Ovary (tissue), 7 donors: ENCODE measurements at regions not wholly inside any gene's neighbourhood (a gene's known extent, or its start where the extent isn't known, plus 50 kb on each side); places are given as distances from the start of the nearest gene placed in this dataset.

Experiments
- DNase-seq, 5 donors: peaks; one replicate each; pipeline ENCODE4 v3.0.0-alpha.2; 2019 to 2020
- H3K27ac ChIP-seq, 2 donors: fragments of 200-600 bp; one replicate each; pipeline versions ENCODE4 v1.5.1 to v1.8.0; 2019 to 2022
- H3K27me3 ChIP-seq: fragments of 200-600 bp; one replicate; pipeline ENCODE4 v1.8.0; 2022
- H3K36me3 ChIP-seq: fragments of 200-600 bp; sonication (generic); one replicate; pipeline ENCODE4 v1.5.1; 2019
- H3K4me1 ChIP-seq: one replicate; pipeline ENCODE4 v1.8.1; 2013; ENCODE audit warnings: mild to moderate bottlenecking, moderate library complexity; ENCODE audit not compliant: insufficient read depth
- H3K4me3 ChIP-seq: fragments of 200-600 bp; sonication (generic); one replicate; pipeline ENCODE4 v1.5.1; 2017
- H3K9me3 ChIP-seq, 2 donors: fragments of 200-600 bp in 1 of 2; sonication (generic) in 1 of 2; one replicate each; pipeline versions ENCODE4 v1.5.1 to v1.8.1; 2013 to 2019; ENCODE audit warnings: mild to moderate bottlenecking in 1 of 2, moderate library complexity in 1 of 2
- CTCF ChIP-seq, 3 donors: fragments of 450-650 bp in 2 of 3; fragments of 200-600 bp in 1 of 3; IDR thresholded peaks; one replicate each; pipeline versions ENCODE4 v1.5.1 to v1.8.0; 2016 to 2022; ENCODE audit warnings: antibody characterized with exemption in 3 of 3, mild to moderate bottlenecking in 1 of 3
- EP300 ChIP-seq: sonication (generic); formaldehyde crosslinking; IDR thresholded peaks from one replicate; pipeline ENCODE4 v1.6.1; 2017; ENCODE audit warnings: antibody characterized with exemption
- POLR2A ChIP-seq: fragments of 450-650 bp; IDR thresholded peaks from one replicate; pipeline ENCODE4 v1.6.1; 2017; ENCODE audit warnings: antibody characterized with exemption, mild to moderate bottlenecking, moderate library complexity
- WGBS, 3 donors: extraction: QIAGEN DNeasy Blood & Tissue Kit in 1 of 3; methylation state at CpG; one replicate each; pipeline versions ENCODE4 v1.1.5 to v1.1.7; 2013 to 2017; 5-methylcytosine and 5-hydroxymethylcytosine counted together
- intact Hi-C, 4 donors: fragments of 100-400 bp; cut with DNase I; formaldehyde crosslinking; loops; one replicate each; pipeline versions ENCODE4 v1.11.0 to v1.15.1; 2022 to 2023
- donor health status: DM: no; HTN: no; CAD: no; lungs with moderate emphysema.
- donor health status: DM: no; HTN: no; CAD: no.
- donor health status: Bipolar disorder and iron deficiency.
- donor health status: DM: no; HTN: no; CAD: no.
- donor health status: DM: yes; HTN: yes; CAD: no.

GRCh38 chr1:199704231-199704630, 323.3 kb upstream of the NR5A2 start:
- H3K27me3 ChIP-seq: no peaks in the 10 kb centered on the region
- H3K4me1 ChIP-seq: no peaks in the 10 kb centered on the region
- no peaks in the 10 kb centered on the region for H3K9me3 ChIP-seq
- H3K36me3 ChIP-seq: no peaks in the 10 kb centered on the region
- no peak overlapping the region for H3K4me3 ChIP-seq
- intact Hi-C loops: no loop called here
- no peak overlapping the region for H3K27ac ChIP-seq
- TF ChIP-seq POLR2A: no peak
- DNase-seq: no peak

- intact Hi-C loops: no loop called here
- no peak for DNase-seq
- no peaks in the 10 kb centered on the region for H3K4me1 ChIP-seq
- H3K4me3 ChIP-seq: no peak overlapping the region
- no peaks in the 10 kb centered on the region for H3K27me3 ChIP-seq
- H3K9me3 ChIP-seq: no peaks in the 10 kb centered on the region
- no peak overlapping the region for H3K27ac ChIP-seq
- no peaks in the 10 kb centered on the region for H3K36me3 ChIP-seq
- TF ChIP-seq EP300: no peak
- TF ChIP-seq POLR2A: no peak
- TF ChIP-seq CTCF (IDR thresholded peaks at IDR 0.05): no peak
Observed at GRCh38 chr1:199705825-199706224, 321.7 kb upstream of the NR5A2 start.

- Histone ChIP-seq H3K4me3 (no peak overlapping the region), H3K4me1 (no peaks in the 10 kb centered on the region), H3K27ac (no peak overlapping the region), H3K36me3 (no peaks in the 10 kb centered on the region), H3K27me3 (no peaks in the 10 kb centered on the region), H3K9me3 (no peaks in the 10 kb centered on the region)
- 77 to 90% (median 84%) methylated on average over 4 to 5 of the region's 5 CpGs for WGBS, 3 donors
- intact Hi-C loops: no loop called here
- no peak for DNase-seq
- no peak for TF ChIP-seq POLR2A
- TF ChIP-seq EP300: no peak
- no peak for TF ChIP-seq CTCF (IDR thresholded peaks at IDR 0.05)
Observed at GRCh38 chr1:199706826-199707606, 320.5 kb upstream of the NR5A2 start.

GRCh38 chr1:199710974-199711373, 316.5 kb upstream of the NR5A2 start:
- WGBS, 3 donors: 79 to 87% (median 83%) methylated on average over 2 of the region's 2 CpGs
- intact Hi-C loops: no loop called here
- no peak for DNase-seq

More at GRCh38 chr1:199710974-199711373, 316.5 kb upstream of the NR5A2 start:
- Histone ChIP-seq H3K4me1 (no peaks in the 10 kb centered on the region), H3K27ac (no peak overlapping the region), H3K9me3 (no peaks in the 10 kb centered on the region), H3K36me3 (no peaks in the 10 kb centered on the region), H3K4me3 (no peak overlapping the region), H3K27me3 (no peaks in the 10 kb centered on the region)
- no peak for TF ChIP-seq CTCF (IDR thresholded peaks at IDR 0.05)
- TF ChIP-seq POLR2A: no peak
- TF ChIP-seq EP300: no peak
